ENCODE measurements at regions not wholly inside any gene's neighbourhood (a gene's known extent, or its start where the extent isn't known, plus 50 kb on each side); places are given as distances from the start of the nearest gene placed in this dataset.

GRCh38 chr3:194536871-194537637, 50.3 kb upstream of the ATP13A3 start:
- peak; percentile 66 for DNase-seq
